HG03432 (cell line): ENCODE measurements at regions not wholly inside any gene's neighbourhood (a gene's known extent, or its start where the extent isn't known, plus 50 kb on each side); places are given as distances from the start of the nearest gene placed in this dataset.
A peak's percentile ranks its signal among the peaks of the same experiment; 100 is the strongest.
"Not testable (repeated sequence)": the region's sequence is repeated elsewhere in the genome, so short reads cannot be mapped to it uniquely, and the experiment has no call there.

ENCODE experiments used
- ATAC-seq: cut with Tn5 transposase; IDR thresholded peaks from one replicate; pipeline ENCODE4 v1.9.1; 2021; ENCODE audit warnings: mild to moderate bottlenecking, moderate library complexity; ENCODE audit not compliant: unreplicated experiment

GRCh38 chr1:83295594-83295993, 703.3 kb downstream of the TTLL7 start:
- ATAC-seq, result not testable (repeated sequence)

GRCh38 chr1:83287391-83287790, 711.5 kb downstream of the TTLL7 start:
- ATAC-seq, result not testable (repeated sequence)

GRCh38 chr1:83274656-83275055, 724.3 kb downstream of the TTLL7 start:
- not testable (repeated sequence) for ATAC-seq

DNA sequence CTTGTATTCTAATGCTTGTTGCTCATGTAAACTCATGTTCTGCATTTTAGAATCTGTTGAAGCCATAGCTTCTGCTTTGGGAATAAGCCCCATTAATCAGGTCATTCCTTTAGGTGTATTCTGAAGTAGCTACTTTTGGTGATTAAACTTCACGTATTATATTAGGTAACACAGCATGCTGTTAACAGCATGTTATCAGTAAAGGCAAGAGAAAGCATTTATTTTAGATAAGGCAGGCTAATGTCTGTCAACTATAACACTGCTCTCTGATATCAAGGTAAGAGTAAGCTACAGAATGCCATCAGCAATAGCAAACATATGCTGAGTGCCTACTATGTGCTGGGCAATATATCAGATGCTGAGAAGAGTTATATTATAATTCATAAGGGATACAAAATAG, 726.4 kb downstream of the TTLL7 start:
- ATAC-seq, result not testable (repeated sequence)

- ATAC-seq, result peak; percentile 46
These were observed 727.1 kb downstream of the TTLL7 start for GRCh38 chr1:83271834-83272233.

GRCh38 chr1:83270801-83271200, 728.1 kb downstream of the TTLL7 start:
- peak; percentile 75 for ATAC-seq

- not testable (repeated sequence) for ATAC-seq
These were observed 735.1 kb downstream of the TTLL7 start for GRCh38 chr1:83263808-83264207.

DNA sequence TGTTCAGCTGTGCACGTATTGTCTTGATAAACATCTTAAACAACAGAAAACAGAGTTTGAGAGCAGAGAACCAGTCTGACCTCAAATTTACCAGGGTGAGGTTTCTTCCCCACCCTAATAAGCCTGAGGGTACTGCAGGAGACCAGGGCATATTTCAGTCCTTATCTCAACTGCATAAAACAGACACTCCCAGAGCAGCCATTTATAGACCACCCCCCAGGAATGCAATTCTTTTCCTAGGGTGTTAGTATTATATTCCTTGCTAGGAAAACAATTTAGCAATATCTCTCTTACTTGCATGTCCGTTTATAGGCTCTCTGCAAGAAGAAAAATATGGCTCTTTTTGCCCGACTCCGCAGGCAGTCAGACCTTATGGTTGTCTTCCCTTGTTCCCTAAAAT, 747.2 kb downstream of the TTLL7 start:
- not testable (repeated sequence) for ATAC-seq

- not testable (repeated sequence) for ATAC-seq
These were observed 752.2 kb downstream of the TTLL7 start for GRCh38 chr1:83246780-83247179.

- not testable (repeated sequence) for ATAC-seq
These were observed 754.1 kb downstream of the TTLL7 start for GRCh38 chr1:83244832-83245231.

- ATAC-seq, result not testable (repeated sequence)
These were observed 759.4 kb downstream of the TTLL7 start for GRCh38 chr1:83239568-83239967.

DNA sequence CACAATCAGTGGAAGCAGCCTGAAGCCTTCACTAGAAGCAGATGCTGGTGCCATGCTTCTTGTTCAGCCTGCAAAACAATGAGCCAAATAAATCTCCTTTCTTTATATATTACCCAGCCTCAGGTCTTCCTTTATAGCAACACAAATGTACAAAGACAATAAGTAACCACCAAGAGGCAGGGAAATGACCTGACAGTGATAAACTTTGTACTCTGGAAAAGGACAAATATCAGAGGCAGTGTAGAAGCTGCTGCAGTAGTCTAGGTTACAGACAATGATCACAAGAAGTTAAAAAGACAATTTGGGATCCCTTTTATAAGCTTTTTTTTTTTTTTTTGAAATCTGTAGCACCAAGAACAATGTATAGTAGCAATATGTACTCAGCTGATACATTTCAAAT, 760.3 kb downstream of the TTLL7 start:
- not testable (repeated sequence) for ATAC-seq

DNA sequence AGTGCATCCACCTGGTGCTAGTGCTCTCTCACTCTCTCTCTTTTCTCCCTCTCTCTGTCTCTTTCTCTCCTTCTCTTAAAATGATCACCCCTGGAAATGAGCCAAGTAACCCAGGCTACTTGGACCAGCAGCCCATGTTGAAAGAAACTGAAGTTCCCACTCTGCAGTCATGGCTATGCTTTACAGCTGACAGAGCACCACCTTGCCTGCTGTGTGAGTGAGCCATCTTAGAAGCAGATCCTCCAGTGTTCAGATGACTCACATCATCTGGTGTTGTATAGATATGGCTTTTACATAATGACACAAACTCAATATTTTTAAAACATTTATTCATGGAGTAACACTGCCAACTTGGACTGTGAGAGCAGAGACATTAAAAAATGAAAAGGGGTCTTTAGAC, 779.1 kb downstream of the TTLL7 start:
- not testable (repeated sequence) for ATAC-seq

DNA sequence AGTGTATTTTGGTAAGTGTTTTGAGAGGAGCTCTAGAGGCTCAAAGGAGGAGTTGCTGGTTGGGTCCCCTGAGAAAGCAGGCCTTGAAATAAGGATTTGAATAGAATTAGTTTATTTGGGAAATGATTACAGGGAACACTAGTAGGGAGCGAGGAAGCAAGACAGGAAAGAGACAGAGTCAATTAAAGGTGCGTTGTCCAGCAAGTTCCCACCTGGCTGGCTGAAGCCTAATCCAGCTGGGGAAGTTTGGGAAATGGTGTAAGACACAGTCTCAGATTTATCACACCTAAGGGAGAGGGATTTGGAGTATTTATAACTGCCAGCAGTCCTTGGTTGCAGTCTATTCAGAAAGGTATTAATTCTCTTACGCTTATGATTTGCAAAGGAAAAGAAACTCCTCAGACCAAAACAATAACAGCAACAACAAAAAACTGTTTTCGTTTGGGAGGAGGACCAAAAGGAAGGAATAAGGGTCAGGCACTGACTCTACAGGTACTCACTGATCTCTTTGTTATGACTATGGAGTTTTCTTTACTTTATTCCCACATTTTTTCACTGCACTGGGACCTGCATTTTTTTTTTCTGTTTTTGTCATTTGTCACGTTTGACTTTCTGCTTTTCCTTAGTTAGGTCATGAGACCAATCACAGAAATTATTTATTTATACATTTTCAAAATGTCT, 780.8 kb downstream of the TTLL7 start:
- not testable (repeated sequence) for ATAC-seq

- ATAC-seq, result not testable (repeated sequence)
These were observed 784.6 kb downstream of the TTLL7 start for GRCh38 chr1:83214317-83214716.

DNA sequence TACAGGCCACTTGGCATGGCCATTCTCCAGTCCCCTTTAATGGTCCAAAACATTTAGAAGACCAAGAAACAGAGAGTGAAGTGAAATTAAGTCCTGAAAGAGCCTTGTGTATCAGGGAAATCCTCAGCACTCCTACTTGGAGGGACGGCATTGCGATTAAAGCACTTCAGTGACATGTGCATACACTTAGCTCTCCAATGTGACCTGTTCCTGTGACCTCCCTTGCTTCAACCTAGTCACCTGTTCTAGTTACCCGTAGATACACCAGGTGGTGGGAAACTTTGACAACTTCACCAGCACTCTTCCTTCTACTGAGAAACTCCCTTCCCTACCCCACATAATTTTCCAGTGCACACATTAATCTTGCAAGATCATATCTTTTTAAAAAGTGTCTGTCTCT, 785.3 kb downstream of the TTLL7 start:
- not testable (repeated sequence) for ATAC-seq

DNA sequence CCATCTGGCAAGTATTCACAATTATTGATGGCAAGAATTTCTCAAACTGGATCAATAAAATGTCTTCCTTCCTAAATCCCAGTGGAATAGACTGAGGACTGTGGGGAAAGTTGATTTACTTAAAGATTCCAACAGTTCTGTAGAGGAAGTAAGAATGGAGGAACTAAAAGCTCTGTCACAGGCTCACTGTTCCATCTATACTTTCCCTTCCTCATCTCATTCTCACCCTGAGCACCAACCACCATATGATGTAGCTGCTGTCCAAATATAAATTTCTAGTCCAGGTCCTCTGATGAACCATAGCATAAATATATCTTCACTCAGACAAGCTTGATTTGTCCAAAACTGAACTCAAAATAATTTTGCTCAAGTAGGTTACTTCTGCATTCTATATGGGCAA, 786.9 kb downstream of the TTLL7 start:
- ATAC-seq, result not testable (repeated sequence)

DNA sequence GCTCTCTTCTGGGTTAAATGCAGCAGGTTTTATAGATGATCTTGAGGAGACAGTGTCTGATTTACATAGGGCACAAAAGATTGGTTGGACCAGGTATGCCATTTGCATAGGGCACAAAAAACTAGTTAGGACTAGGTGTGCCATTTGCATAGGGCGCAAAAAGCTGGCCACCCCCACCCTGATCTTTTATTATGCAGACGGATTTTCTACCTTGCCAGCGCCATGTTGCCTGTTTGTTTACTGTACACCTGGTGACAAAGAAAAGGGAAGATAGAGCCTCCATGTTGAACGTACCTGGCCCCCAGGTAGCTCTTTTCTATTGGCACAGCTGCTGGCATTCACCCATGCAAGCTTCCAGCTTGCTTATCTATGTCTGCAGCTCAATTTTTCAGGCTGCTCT, 790.4 kb downstream of the TTLL7 start:
- not testable (repeated sequence) for ATAC-seq

- not testable (repeated sequence) for ATAC-seq
These were observed 804.3 kb downstream of the TTLL7 start for GRCh38 chr1:83194610-83195009.

DNA sequence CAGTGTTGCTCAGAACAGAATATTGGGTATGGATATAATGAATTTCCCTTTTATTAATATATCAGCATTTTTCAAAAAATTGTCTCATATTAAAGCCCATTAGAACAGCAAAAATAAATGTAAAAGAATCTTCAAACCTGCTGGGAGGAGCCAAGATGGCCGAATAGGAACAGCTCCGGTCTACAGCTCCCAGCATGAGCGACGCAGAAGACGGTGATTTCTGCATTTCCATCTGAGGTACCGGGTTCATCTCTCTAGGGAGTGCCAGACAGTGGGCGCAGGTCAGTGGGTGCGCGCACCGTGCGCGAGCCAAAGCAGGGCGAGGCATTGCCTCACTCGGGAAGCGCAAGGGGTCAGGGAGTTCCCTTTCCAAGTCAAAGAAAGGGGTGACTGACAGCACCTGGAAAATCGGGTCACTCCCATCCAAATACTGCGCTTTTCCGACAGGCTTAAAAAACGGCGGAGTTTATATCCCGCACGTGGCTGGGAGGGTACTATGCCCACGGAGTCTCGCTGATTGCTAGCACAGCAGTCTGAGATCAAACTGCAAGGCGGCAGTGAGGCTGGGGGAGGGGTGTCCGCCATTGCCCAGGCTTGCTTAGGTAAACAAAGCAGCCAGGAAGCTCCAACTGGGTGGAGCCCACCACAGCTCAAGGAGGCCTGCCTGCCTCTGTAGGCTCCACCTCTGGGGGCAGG, 816.8 kb downstream of the TTLL7 start:
- ATAC-seq, result not testable (repeated sequence)

DNA sequence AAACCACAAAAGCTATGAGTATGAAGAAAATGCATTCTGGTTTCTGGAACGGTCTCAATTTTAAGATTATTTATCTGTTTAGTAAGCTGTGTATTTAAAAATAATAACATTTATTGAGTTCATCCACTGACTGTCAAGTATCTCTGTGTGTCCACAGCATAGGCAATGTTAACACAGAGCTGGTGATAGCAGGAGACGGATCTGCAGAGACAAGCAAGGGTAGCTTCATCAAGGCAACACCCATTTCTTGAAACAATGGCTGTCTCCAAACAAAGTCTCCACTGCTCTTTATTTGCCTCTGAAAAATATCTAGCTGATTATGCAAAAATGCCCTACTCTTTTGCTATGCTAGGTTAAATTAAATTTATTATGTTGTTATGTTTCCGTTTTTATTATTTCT, 818.3 kb downstream of the TTLL7 start:
- not testable (repeated sequence) for ATAC-seq

- not testable (repeated sequence) for ATAC-seq
These were observed 831.3 kb downstream of the TTLL7 start for GRCh38 chr1:83167634-83168033.
